ENCODE measurements at regions not wholly inside any gene's neighbourhood (a gene's known extent, or its start where the extent isn't known, plus 50 kb on each side); places are given as distances from the start of the nearest gene placed in this dataset.
"Not testable (repeated sequence)": the region's sequence is repeated elsewhere in the genome, so short reads cannot be mapped to it uniquely, and the experiment has no call there.

- peaks cover 6% of the 10 kb centered on the region for H3K27me3 Mint-ChIP-seq
- H3K4me3 Mint-ChIP-seq = no peak overlapping the region
- no peaks in the 10 kb centered on the region for H3K4me1 Mint-ChIP-seq
- no peak overlapping the region for H3K27ac Mint-ChIP-seq
- H3K36me3 Mint-ChIP-seq (ENCODE audit: low read depth) = no peaks in the 10 kb centered on the region
- no peak for ATAC-seq (replicated peaks)
- H3K9me3 Mint-ChIP-seq = no peaks in the 10 kb centered on the region
Observed at GRCh38 chr5:36452424-36453006, 150.8 kb upstream of the RANBP3L start.

DNA sequence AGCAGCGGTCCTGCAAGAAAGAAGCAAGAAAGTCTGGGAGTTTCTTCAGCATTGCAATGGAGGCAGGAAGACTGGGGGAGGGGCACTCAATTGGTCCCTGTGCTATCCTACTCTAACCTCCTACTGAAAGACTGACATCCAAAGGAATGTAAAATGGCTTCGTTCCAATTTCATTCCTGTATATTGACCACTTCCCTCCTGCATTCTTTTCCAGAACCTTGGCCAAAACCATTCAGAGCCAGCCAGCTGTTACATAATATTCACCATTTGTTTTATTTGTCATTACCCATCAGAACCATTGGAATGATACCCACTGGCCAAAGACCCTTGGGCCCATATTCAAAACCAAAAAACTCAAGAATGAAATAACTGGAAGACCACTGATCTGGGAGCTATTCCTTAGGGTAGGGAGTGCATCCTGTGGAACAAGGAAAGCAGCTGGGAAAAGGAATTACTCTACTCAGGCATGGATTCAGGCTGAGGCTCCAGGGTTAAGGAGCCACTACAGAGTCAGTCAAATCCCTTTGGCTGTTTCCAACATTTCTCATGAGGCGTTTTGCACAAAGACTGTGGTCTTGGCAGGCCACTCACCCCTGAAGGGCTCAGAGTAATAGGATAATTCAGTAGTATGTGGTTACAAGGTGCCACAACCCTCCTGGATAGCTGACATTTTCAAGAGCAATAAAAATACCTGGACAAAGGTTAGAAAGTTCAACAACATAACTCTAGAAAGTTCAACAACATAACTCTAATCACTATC is 148.7 kb upstream of the SLC1A3 start:
- Mint-ChIP-seq H3K4me1 (no peaks in the 10 kb centered on the region), H3K27ac (no peak overlapping the region), H3K36me3 (ENCODE audit: low read depth) (no peaks in the 10 kb centered on the region), H3K27me3 (peaks cover 9% of the 10 kb centered on the region), H3K4me3 (no peak overlapping the region), H3K9me3 (no peaks in the 10 kb centered on the region)
- no peak for ATAC-seq (replicated peaks)

DNA sequence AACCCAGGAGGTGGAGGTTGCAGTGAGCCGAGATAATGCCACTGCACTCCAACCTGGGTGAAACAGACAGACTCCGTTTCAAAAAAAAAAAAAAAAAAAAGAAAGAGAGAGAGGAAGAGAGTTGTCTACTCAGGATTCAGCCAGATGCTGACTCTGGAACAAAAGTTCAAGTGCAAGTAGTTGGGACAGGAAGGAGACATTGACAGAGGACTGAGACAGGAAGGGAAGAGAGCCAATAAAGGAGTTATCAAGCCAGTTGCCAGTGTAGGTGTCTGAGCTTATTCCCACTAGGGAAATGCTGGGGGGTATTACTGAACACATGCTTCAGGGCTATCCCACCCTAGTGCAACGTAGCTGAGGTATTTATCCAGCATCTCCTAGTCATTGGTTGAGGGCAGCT is 147.7 kb upstream of the SLC1A3 start:
- no peaks in the 10 kb centered on the region for H3K36me3 Mint-ChIP-seq (ENCODE audit: low read depth)

GRCh38 chr5:36459176-36460135 is 146.9 kb upstream of the SLC1A3 start:
- ATAC-seq (replicated peaks) = peak; percentile 44
- Mint-ChIP-seq H3K36me3 (ENCODE audit: low read depth) (no peaks in the 10 kb centered on the region), H3K4me1 (no peaks in the 10 kb centered on the region), H3K27me3 (peaks cover 11% of the 10 kb centered on the region), H3K27ac (no peak overlapping the region), H3K4me3 (no peak overlapping the region), H3K9me3 (no peaks in the 10 kb centered on the region)

More for the DNA sequence above, 147.7 kb upstream of the SLC1A3 start:
- Mint-ChIP-seq H3K27ac (no peak overlapping the region), H3K27me3 (peaks cover 11% of the 10 kb centered on the region), H3K9me3 (no peaks in the 10 kb centered on the region), H3K4me3 (no peak overlapping the region), H3K4me1 (no peaks in the 10 kb centered on the region)
- no peak for ATAC-seq (replicated peaks)

- Mint-ChIP-seq H3K9me3 (no peaks in the 10 kb centered on the region), H3K27me3 (peaks cover 11% of the 10 kb centered on the region), H3K27ac (no peak overlapping the region), H3K4me1 (no peaks in the 10 kb centered on the region), H3K4me3 (no peak overlapping the region), H3K36me3 (ENCODE audit: low read depth) (no peaks in the 10 kb centered on the region)
- ATAC-seq (replicated peaks) = no peak
Observed at GRCh38 chr5:36462295-36463021, 143.9 kb upstream of the SLC1A3 start.

DNA sequence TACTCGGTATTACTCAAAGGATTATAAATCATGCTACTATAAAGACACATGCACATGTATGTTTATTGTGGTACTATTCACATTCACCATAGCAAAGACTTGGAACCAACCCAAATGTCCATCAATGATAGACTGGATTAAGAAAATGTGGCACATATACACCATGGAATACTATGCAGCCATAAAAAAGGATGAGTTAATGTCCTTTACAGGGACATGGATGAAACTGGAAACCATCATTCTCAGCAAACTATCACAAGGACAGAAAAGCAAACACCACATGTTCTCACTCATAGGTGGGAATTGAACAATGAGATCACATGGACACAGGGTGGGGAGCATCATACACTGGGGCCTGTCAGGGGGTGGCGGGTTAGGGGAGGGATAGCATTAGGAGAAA is 130.5 kb upstream of the SLC1A3 start:
- not testable (repeated sequence) for H3K4me1 Mint-ChIP-seq; H3K4me3 Mint-ChIP-seq; H3K9me3 Mint-ChIP-seq; ATAC-seq (replicated peaks); H3K27me3 Mint-ChIP-seq; H3K27ac Mint-ChIP-seq; H3K36me3 Mint-ChIP-seq (ENCODE audit: low read depth)

- no peaks in the 10 kb centered on the region for H3K36me3 Mint-ChIP-seq (ENCODE audit: low read depth)
- no peaks in the 10 kb centered on the region for H3K4me1 Mint-ChIP-seq
- ATAC-seq (replicated peaks) = no peak
- H3K9me3 Mint-ChIP-seq = no peaks in the 10 kb centered on the region
- no peak overlapping the region for H3K4me3 Mint-ChIP-seq
- no peak overlapping the region for H3K27ac Mint-ChIP-seq
- no peaks in the 10 kb centered on the region for H3K27me3 Mint-ChIP-seq
Observed at GRCh38 chr5:36478646-36479317, 127.6 kb upstream of the SLC1A3 start.

DNA sequence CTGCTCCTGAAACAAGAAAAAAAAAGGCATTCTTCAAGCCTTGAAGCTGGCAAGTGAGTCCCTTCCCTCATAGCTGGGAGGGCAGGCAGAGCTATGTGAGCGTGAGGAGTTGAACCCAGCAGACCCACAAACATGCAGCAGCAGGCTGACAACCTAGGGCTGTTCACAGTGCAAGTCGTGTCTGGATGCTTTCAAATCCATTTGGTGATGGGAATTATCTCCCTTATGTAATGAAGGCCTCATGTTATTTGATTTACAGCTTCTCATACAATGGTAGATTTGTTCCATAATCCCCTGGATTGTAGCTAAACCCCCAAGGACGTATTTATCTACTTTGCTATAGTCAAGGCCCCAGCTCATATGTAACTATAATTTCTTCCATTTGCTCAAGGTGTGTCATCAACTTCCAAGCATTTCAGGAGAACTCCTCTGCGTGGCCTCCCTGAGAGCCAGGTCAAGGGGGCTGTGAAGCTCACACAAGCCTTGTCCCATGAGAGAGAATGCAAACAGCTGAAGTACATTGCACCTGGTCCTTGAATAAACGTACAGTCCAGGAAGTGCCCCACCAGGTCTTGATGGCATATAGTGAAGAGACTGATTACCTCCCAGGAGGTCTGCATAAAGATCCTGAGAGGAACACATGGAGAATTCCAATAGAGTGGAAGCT is 124.8 kb upstream of the SLC1A3 start:
- Mint-ChIP-seq H3K9me3 (no peaks in the 10 kb centered on the region), H3K36me3 (ENCODE audit: low read depth) (no peaks in the 10 kb centered on the region), H3K27me3 (no peaks in the 10 kb centered on the region), H3K27ac (no peak overlapping the region), H3K4me3 (no peak overlapping the region), H3K4me1 (no peaks in the 10 kb centered on the region)
- no peak for ATAC-seq (replicated peaks)

- no peaks in the 10 kb centered on the region for H3K27me3 Mint-ChIP-seq
- no peak overlapping the region for H3K27ac Mint-ChIP-seq
- no peak for ATAC-seq (replicated peaks)
- H3K4me1 Mint-ChIP-seq = no peaks in the 10 kb centered on the region
- no peaks in the 10 kb centered on the region for H3K36me3 Mint-ChIP-seq (ENCODE audit: low read depth)
- H3K9me3 Mint-ChIP-seq = no peaks in the 10 kb centered on the region
- no peak overlapping the region for H3K4me3 Mint-ChIP-seq
Observed at GRCh38 chr5:36482812-36483211, 123.6 kb upstream of the SLC1A3 start.

GRCh38 chr5:36489505-36489904 is 116.9 kb upstream of the SLC1A3 start:
- H3K27ac Mint-ChIP-seq = no peak overlapping the region
- H3K9me3 Mint-ChIP-seq = no peaks in the 10 kb centered on the region
- no peaks in the 10 kb centered on the region for H3K36me3 Mint-ChIP-seq (ENCODE audit: low read depth)
- H3K27me3 Mint-ChIP-seq = no peaks in the 10 kb centered on the region
- ATAC-seq (replicated peaks) = no peak
- H3K4me1 Mint-ChIP-seq = no peaks in the 10 kb centered on the region
- no peak overlapping the region for H3K4me3 Mint-ChIP-seq

DNA sequence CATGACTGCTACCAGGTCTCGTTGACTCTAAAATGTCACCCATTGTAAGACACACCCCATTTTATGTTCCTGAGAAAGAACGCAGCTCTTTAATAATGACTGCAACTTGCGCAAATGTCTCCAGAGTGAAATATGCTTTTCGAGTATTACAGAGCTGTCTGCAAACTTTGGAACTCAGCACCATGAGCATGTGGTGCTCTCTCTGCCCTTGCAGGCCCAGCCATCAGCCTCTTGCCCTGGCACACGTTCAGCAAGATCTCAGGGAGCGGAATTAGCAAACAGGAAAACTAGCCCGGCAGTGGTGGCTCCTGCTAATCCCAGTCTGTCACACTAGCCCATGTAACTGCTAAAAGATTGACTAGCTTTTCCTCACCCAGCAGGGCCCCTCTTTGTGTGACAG is 114.5 kb upstream of the SLC1A3 start:
- no peak overlapping the region for H3K27ac Mint-ChIP-seq
- no peak overlapping the region for H3K4me3 Mint-ChIP-seq

GRCh38 chr5:36492984-36493654 is 113.3 kb upstream of the SLC1A3 start:
- no peak for ATAC-seq (replicated peaks)
- Mint-ChIP-seq H3K27ac (no peak overlapping the region), H3K4me3 (no peak overlapping the region), H3K27me3 (peaks cover 12% of the 10 kb centered on the region), H3K9me3 (no peaks in the 10 kb centered on the region), H3K36me3 (ENCODE audit: low read depth) (no peaks in the 10 kb centered on the region), H3K4me1 (no peaks in the 10 kb centered on the region)

More for the DNA sequence above, 114.5 kb upstream of the SLC1A3 start:
- no peaks in the 10 kb centered on the region for H3K9me3 Mint-ChIP-seq
- no peak for ATAC-seq (replicated peaks)
- no peaks in the 10 kb centered on the region for H3K36me3 Mint-ChIP-seq (ENCODE audit: low read depth)
- H3K4me1 Mint-ChIP-seq = no peaks in the 10 kb centered on the region
- H3K27me3 Mint-ChIP-seq = peaks cover 3% of the 10 kb centered on the region

GRCh38 chr5:36494028-36494427 is 112.4 kb upstream of the SLC1A3 start:
- Mint-ChIP-seq H3K9me3 (no peaks in the 10 kb centered on the region), H3K4me3 (no peak overlapping the region), H3K27me3 (peaks cover 13% of the 10 kb centered on the region), H3K4me1 (no peaks in the 10 kb centered on the region), H3K27ac (no peak overlapping the region), H3K36me3 (ENCODE audit: low read depth) (no peaks in the 10 kb centered on the region)
- ATAC-seq (replicated peaks) = no peak
